Islet precursor cell (in vitro differentiated cells): ENCODE measurements at regions not wholly inside any gene's neighbourhood (a gene's known extent, or its start where the extent isn't known, plus 50 kb on each side); places are given as distances from the start of the nearest gene placed in this dataset.

Experiments used
- DNase-seq: peaks from one replicate; pipeline ENCODE4 v3.0.0-alpha.2; 2018

DNA sequence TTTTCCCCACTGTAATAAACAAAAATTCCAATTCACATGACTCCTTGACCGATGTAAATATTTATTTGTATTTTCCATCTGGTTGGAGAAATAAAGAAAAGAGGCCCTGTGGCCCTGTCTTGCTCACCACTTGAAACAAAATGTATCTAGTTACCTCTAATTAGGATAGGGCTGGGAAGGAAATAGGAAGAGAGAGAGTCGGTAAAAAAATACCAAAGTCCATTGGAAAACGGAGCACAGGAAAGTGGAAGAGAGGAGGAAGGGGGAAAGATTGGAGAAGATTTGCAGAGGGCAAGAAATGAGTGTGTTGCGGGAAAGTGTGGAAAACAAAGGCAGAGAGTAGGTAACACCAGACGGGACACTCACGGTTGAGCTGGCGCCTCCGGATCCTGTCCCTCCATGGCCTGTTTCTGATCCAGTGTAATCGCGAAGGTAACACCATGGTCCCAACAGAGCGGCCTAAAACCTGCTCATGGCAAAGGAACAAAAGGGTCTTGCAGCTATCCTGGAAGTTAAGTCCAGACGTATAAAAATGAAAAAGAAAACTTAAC is 105.8 kb upstream of the RIPOR2 start:
- no peak for DNase-seq

GRCh38 chr6:25042036-25042521 is 106.3 kb upstream of the RIPOR2 start:
- DNase-seq, result no peak

DNA sequence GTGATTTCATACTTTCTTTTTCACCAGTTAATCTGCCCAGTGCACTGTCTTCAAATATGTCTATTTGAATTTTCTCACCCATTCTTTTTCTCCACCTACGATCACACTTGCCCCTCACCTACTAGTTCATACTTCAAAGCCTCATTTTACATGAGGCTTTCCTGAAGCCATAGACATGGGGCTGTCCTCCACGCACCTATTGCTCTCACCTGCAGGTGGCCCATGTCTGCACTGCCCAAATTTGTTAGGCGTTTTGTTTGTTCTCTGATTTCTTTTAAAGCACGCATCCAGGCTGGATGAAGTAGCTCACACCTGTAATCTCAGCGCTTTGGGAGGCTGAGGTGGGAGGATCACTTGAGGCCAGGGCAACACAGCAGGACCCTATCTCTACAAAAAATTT is 106.8 kb upstream of the RIPOR2 start:
- DNase-seq, result no peak

DNA sequence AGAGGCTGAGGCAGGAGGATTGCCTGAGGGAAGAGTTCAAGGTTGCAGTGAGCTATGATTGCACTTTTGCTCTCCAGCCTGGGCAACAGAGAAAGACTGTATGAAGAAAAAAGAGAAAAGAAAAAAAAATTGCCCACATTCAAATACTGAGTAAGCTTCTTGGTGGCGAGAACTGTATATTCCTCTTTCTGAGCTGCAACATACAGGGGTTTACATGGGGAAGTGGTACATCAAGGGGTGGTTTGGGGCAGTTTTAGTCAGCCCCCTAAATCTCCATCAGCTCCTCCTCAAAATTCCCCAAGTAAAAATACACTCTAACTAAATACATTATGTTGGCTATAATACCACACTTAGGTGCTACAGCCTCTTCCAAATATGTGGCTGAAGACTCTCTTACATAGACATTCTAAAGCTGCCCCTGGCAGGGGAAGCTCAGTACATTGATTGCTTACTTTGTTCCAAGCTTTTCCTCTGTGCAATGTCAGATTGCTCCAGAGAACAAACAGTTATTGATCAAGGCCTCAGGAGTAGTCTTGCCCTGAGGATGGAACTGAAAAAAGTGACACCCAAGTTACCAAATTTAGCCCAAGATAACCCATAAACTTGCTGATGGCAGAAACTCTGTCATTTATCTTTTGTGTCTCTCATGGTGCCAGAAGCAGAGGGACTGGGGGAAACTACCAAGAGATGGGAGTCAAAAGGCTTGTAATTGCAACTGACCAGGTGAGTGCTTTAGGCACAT is 107.4 kb upstream of the RIPOR2 start:
- no peak for DNase-seq

DNA sequence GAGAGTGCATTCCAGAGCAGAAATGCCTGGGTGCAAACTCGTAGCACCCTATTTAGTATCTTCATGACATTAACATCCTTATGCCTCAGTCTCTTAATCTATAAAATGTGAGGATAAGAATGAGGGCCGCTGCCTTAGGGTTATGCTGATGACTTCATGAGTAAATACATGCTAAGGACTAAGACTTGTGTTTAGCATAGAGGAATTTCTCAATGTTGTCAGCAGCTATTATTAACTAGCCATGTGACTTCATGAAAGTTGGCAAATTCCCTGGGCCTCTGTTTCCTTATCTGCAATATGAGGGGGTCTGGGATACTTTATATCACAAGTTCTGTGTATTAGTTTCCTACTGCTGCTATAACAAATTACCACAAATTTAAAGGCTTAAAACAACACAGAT is 108.1 kb upstream of the RIPOR2 start:
- no peak for DNase-seq

GRCh38 chr6:25046942-25047341 is 111.2 kb upstream of the RIPOR2 start:
- DNase-seq, result no peak

DNA sequence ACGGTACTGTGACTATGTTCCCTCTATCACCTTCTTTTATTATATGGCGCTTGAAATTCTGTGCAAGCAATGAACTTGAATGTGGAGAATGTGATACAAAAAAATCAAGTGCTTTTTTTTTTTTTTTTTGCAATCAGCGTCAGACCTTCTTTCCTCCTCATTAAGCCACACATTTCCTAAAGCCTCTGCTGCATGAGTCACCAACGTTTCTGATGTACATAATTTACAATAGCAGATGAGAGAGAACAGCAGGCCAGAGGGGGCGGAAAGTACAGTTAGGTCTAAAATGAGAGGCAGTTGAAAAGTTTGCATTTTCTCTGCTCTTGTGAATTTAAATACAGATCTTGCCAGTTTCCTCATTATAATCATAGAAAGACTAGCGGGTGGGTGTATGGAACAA is 114.6 kb upstream of the RIPOR2 start:
- no peak for DNase-seq

GRCh38 chr6:25051083-25051482 is 115.3 kb upstream of the RIPOR2 start:
- no peak for DNase-seq

DNA sequence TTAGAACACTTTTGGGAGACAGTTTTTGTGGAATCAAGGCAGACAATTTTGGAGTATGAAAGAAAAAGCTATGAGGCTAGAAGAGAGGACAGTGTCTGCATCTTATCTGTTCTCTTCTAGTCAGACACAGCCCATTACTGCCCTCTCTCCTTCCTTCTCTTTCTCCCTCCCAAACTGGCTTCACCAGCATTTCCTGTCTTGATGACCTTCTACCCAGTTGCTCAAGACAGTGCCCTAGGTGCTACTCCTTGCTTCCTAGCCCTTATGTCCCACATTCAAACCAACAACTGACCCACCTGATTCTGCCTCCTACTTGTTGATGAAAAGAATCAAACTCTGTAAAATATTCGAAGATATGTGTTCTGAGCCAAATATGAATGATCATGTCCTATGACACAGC is 116.4 kb upstream of the RIPOR2 start:
- DNase-seq, result no peak

DNA sequence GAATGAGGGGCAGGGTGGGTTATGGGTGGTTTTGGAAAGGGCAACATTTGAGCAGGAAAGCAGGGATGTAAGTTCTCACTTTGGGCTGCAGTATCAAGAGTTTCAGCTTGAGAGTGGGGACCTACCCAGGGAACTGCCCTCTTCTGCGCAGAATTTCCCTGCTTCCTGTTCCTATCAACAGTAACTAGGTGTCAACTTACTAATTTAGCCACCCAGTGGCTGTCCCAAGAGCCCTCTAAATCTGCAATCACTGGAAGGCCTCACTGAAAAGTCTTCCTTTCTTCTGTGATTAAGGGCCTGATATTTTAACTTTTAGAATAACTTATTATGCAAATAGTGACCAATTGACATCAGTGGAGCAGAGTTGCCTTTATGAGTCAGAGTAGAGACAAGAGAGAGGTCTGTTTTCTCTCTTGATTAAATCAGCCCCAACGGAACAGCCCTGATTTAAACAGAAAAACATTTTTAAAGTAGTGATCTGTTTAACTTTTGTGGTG is 118.2 kb upstream of the RIPOR2 start:
- DNase-seq, result no peak

DNA sequence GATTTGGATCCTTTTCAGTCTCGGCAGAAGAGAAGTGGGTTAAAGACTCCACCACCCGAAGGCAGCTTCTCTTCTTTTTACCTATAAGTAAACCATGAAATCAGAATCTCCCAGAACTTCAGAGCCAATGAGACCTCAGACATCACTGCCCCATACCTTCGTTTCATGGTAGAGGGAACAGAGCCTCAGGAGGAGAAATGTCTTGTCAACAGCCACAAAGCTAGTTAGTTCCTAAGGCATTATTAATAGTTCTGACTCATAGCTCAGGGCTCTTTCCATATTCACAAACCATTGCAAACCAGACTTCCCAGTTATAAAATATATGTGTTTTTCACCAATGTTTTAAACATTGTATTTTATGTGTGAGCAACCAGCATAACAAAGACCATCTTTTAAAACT is 118.7 kb upstream of the RIPOR2 start:
- DNase-seq, result no peak

DNA sequence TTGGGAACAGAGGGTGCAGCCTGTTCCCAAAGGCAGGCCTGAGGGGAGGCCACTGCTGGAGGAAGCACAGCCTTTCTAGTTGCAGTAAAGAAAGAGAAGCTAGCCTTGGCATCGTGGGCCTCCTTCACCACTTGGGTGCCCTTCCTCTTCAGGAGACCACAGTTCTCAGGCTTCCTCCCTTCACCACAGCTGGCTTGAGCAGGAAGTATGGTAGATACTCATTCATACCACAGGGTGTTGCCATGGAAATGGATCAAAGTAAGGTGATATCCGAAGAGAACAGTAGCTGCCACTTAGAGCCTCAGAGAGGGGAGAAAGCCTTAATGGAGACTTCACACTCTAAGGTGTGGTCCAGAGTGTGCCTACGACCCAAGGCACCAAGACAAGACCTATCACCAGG is 120.4 kb upstream of the RIPOR2 start:
- DNase-seq, result no peak

DNA sequence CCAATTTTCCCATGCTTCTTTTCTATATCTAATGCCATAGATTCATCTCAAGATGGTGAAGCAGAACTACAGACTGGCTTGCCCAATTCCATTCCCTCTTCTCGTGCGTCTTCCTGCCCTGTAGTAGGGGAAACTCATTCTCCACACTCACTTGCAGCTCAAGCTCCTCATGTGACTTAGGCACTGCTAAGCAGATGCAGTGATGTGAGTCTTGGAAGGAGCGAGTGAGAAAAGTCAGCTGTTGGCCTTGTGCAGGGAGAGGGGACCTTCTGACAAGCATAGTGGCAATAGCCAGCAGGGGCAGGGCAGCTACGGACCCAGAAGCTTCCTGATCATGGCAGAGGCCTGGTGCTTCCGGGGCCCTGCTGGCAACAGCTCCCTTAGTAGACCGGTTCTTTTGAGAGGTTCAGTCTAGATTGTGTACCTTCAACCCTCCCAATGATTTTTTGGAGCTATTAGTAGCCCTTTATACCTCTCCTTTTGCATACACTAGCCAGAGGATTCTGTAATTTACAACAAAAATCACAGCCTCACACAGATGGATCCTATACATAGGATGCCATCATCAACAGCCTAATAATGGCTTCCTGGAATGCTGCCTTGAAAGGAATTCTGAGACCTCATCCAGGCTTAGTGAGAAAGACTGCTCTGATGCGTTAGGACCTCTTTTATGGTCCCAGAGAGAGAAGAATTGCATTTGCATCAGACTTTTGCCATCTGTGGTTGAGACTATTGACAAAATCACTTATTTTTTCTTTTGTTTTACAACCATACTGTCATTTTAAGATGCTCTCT is 121.5 kb upstream of the RIPOR2 start:
- no peak for DNase-seq

- no peak for DNase-seq
Observed at GRCh38 chr6:25058441-25058840, 122.7 kb upstream of the RIPOR2 start.

DNA sequence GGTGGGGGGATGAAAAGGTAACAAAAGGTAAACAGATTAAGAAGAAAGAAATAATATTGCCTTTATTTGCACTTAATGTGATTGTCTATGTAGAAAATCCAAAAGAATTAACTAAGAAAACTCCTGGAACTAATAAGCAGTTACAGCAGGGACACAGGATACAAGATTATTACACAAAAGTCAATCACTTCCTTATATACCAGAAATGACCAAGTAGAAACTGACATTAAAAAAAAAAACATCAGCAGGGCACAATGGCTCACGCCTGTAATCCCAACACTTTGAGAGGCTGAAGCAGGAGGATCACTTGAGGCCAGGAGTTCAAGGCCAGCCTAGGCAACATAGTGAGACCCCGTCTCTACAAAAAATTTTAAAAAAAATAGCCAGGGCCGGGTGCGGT is 123.2 kb upstream of the RIPOR2 start:
- no peak for DNase-seq

- no peak for DNase-seq
Observed at GRCh38 chr6:25060522-25060921, 124.8 kb upstream of the RIPOR2 start.

GRCh38 chr6:25061289-25061936 is 125.7 kb upstream of the RIPOR2 start:
- DNase-seq, result no peak

GRCh38 chr6:25062070-25062811 is 126.5 kb upstream of the RIPOR2 start:
- no peak for DNase-seq

DNA sequence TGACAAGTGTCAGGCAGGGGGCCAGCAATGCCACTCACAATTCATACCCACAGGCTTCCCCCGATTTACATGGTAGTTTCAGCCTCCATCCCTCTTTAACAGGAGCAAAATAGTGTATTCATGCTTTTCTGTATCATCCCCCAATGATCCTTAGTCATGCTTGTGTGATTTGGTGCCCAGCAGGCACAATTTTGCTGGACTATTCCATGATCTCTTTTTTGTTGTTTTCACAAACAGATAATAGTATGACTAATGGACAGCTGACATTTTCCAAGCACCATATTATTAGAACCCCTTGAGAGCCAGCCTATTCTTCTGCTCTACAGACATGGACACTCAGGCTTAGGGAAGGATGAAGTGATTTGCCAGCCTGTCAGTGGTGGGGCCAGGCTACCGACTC is 128.2 kb upstream of the RIPOR2 start:
- DNase-seq, result no peak

- no peak for DNase-seq
Observed at GRCh38 chr6:25065666-25066065, 129.9 kb upstream of the RIPOR2 start.

DNA sequence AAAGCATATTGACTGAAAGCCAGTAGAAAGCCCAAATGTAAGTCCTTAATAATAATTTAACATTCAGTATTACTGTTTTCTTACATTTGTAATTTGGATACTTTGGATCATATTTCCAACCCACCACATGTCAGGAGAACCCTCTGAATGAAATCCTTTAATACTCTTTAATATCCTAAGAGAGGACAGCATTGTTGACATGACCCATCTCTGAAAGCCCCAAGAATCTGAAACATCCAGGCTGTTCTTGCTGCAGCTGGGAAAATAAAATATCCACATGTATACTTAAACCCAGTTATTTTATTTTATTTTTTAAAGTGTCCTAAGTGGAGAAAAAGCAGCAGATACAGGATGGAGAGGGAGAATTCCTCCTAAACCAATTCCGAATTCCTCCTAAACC is 130.8 kb upstream of the RIPOR2 start:
- DNase-seq, result no peak

- no peak for DNase-seq
Observed at GRCh38 chr6:25068866-25069265, 133.1 kb upstream of the RIPOR2 start.
